ENCODE measurements at regions not wholly inside any gene's neighbourhood (a gene's known extent, or its start where the extent isn't known, plus 50 kb on each side); places are given as distances from the start of the nearest gene placed in this dataset.
A peak's percentile ranks its signal among the peaks of the same experiment; 100 is the strongest.

DNA sequence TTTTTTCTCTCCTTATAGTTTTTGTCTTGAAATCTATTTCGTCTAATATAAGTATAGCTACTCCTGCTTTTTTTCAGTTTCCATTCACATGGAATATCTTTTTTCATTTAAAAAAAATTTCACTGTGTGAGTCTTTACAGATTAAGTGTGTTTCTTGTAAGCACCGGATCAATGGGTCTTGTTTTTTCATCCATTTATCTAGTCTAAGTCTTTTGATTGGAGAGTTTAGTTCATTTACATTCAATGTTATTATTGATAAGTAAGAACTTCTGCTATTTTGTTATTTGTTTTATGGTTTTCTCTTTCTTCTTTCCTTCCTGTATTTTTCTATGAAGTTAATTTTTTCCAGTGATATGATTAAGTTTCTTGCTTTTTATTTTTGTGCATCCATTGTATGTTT, 216.7 kb upstream of the CNTNAP2 start (continued):
- TF ChIP-seq, protein P1, sequence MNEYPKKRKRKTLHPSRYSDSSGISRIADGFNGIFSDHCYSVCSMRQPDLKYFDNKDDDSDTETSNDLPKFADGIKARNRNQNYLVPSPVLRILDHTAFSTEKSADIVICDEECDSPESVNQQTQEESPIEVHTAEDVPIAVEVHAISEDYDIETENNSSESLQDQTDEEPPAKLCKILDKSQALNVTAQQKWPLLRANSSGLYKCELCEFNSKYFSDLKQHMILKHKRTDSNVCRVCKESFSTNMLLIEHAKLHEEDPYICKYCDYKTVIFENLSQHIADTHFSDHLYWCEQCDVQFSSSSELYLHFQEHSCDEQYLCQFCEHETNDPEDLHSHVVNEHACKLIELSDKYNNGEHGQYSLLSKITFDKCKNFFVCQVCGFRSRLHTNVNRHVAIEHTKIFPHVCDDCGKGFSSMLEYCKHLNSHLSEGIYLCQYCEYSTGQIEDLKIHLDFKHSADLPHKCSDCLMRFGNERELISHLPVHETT (CRISPR knock-in tag; conservative IDR thresholded peaks at IDR 0.05 in 1 of 2, IDR thresholded peaks at IDR 0.05 in 1 of 2), result no peak
- TF ChIP-seq ZNF764 (CRISPR knock-in tag; IDR thresholded peaks at IDR 0.05; ENCODE audit: low read depth), result no peak
- 0 out of 2 replicates have a peak, but pooled peaks have one; percentile 56 for TF ChIP-seq ZNF354B (CRISPR knock-in tag; IDR thresholded peaks at IDR 0.05)
- TF ChIP-seq, protein P2, sequence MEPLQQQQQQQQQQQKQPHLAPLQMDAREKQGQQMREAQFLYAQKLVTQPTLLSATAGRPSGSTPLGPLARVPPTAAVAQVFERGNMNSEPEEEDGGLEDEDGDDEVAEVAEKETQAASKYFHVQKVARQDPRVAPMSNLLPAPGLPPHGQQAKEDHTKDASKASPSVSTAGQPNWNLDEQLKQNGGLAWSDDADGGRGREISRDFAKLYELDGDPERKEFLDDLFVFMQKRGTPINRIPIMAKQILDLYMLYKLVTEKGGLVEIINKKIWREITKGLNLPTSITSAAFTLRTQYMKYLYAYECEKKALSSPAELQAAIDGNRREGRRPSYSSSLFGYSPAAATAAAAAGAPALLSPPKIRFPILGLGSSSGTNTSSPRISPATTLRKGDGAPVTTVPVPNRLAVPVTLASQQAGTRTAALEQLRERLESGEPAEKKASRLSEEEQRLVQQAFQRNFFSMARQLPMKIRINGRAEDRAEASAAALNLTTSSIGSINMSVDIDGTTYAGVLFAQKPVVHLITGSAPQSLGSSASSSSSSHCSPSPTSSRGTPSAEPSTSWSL (CRISPR knock-in tag; IDR thresholded peaks at IDR 0.05; ENCODE audit: borderline replicate concordance), result no peak
- TF ChIP-seq, protein P3, sequence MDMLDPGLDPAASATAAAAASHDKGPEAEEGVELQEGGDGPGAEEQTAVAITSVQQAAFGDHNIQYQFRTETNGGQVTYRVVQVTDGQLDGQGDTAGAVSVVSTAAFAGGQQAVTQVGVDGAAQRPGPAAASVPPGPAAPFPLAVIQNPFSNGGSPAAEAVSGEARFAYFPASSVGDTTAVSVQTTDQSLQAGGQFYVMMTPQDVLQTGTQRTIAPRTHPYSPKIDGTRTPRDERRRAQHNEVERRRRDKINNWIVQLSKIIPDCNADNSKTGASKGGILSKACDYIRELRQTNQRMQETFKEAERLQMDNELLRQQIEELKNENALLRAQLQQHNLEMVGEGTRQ (CRISPR knock-in tag; IDR thresholded peaks at IDR 0.05), result no peak
- no peak for TF ChIP-seq MAFG (tag; conservative IDR thresholded peaks at IDR 0.05)
- no peak for TF ChIP-seq ZNF589 (CRISPR knock-in tag; IDR thresholded peaks at IDR 0.05; ENCODE audit: low read depth)
- TF ChIP-seq, protein P4, sequence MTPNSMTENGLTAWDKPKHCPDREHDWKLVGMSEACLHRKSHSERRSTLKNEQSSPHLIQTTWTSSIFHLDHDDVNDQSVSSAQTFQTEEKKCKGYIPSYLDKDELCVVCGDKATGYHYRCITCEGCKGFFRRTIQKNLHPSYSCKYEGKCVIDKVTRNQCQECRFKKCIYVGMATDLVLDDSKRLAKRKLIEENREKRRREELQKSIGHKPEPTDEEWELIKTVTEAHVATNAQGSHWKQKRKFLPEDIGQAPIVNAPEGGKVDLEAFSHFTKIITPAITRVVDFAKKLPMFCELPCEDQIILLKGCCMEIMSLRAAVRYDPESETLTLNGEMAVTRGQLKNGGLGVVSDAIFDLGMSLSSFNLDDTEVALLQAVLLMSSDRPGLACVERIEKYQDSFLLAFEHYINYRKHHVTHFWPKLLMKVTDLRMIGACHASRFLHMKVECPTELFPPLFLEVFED (CRISPR knock-in tag; conservative IDR thresholded peaks at IDR 0.05), result no peak

Data from K562 (cell line).